HepG2 (cell line): ENCODE measurements at regions not wholly inside any gene's neighbourhood (a gene's known extent, or its start where the extent isn't known, plus 50 kb on each side); places are given as distances from the start of the nearest gene placed in this dataset.

Source experiments
- ATAC-seq: fragments of 200-7000 bp; cut with Tn5 transposase; 3 replicates; pipeline ENCODE4 v1.9.1; 2020; ENCODE audit warnings: mild to moderate bottlenecking, moderate library complexity
- BruUV-seq: library from RNA; stranded (reverse); fragments of 400-500 nt; replicated peaks from 2 replicates; lab custom pipeline; 2021; lab: Mats Ljungman, UMichigan
- CTCF ChIA-PET: fragments of 300-600 bp; formaldehyde crosslinking; extraction: SDS; loops from one replicate; lab custom pipeline; 2021; ENCODE audit warnings: low total read pairs, inconsistent platforms, low intra/inter-chr PET ratio; lab: Yijun Ruan, JAX
- POLR2A ChIA-PET: fragments of 350-600 bp; sonication (Branson Sonifier 250); formaldehyde crosslinking; loops from one replicate; lab custom pipeline; 2020; ENCODE audit warnings: antibody characterized with exemption, inconsistent platforms; lab: Yijun Ruan, JAX
- DNase-seq: peaks from one replicate; pipeline ENCODE4 v3.0.0-alpha.2; 2015; ENCODE audit warnings: low spot score
- FAIRE-seq: peaks from 3 replicates; lab custom pipeline; 2011; peaks lifted over from hg19 to GRCh38; lab: Jason Lieb, UNC
- H2AFZ ChIP-seq: one replicate; pipeline ENCODE4 v1.6.1; 2011; ENCODE audit warnings: low read length, inconsistent platforms
- H3K27ac ChIP-seq: fragments of 300-600 bp; 3 replicates; pipeline ENCODE4 v1.8.0; 2011; ENCODE audit warnings: mixed run types, mild to moderate bottlenecking, mixed read lengths, low read length, inconsistent platforms; ENCODE audit not compliant: insufficient read depth; ENCODE audit errors: extremely low read length
- H3K27me3 ChIP-seq, 2 experiments: fragments of 200-600 bp in 1 of 2; 2 replicates in 1 of 2; 3 replicates in 1 of 2; pipeline versions ENCODE4 v1.6.0 to v1.8.0; 2011; ENCODE audit warnings: low read length in 2 of 2, mild to moderate bottlenecking in 2 of 2, moderate library complexity in 2 of 2, inconsistent platforms in 1 of 2; ENCODE audit not compliant: insufficient read depth in 2 of 2, control insufficient read depth in 1 of 2
- H3K36me3 ChIP-seq, 2 experiments: fragments of 200-600 bp in 1 of 2; replicated peaks in 1 of 2; 2 replicates in 1 of 2; 3 replicates in 1 of 2; pipeline versions ENCODE4 v1.5.1 to v1.8.0; 2011; ENCODE audit warnings: low read length in 2 of 2, inconsistent platforms in 1 of 2; ENCODE audit not compliant: insufficient read depth in 2 of 2, control insufficient read depth in 1 of 2
- H3K4me1 ChIP-seq: 2 replicates; pipeline ENCODE4 v1.5.1; 2012; ENCODE audit warnings: low read length, inconsistent platforms; ENCODE audit not compliant: insufficient read depth
- H3K4me2 ChIP-seq: 2 replicates; pipeline ENCODE4 v1.6.0; 2011; ENCODE audit warnings: low read depth, low read length, inconsistent platforms
- H3K4me3 ChIP-seq, 3 experiments: fragments of 200-600 bp in 1 of 3; sonication (generic), shearing (Covaris generic) in 1 of 3; replicated peaks in 1 of 3; 2 replicates each; pipeline ENCODE4 v1.5.1; 2011 to 2016; ENCODE audit warnings: low read length in 3 of 3, inconsistent platforms in 2 of 3, low read depth in 2 of 3, mild to moderate bottlenecking in 2 of 3, control low read depth in 1 of 3, mixed read lengths in 1 of 3; ENCODE audit not compliant: insufficient read depth in 1 of 3
- H3K79me2 ChIP-seq: one replicate; pipeline ENCODE4 v1.6.1; 2011; ENCODE audit warnings: low read length, inconsistent platforms; ENCODE audit not compliant: insufficient read depth
- H3K9ac ChIP-seq: 2 replicates; pipeline ENCODE4 v1.6.0; 2011; ENCODE audit warnings: mild to moderate bottlenecking, low read depth, low read length, inconsistent platforms; ENCODE audit not compliant: insufficient read depth
- H3K9me3 ChIP-seq: 2 replicates; pipeline ENCODE4 v1.5.1; 2012; ENCODE audit warnings: mild to moderate bottlenecking, low read length
- H4K20me1 ChIP-seq: 2 replicates; pipeline ENCODE4 v1.6.0; 2011; ENCODE audit warnings: inconsistent platforms, mild to moderate bottlenecking, low read length, moderate library complexity; ENCODE audit not compliant: insufficient read depth
- GFI1 ChIP-seq: sonication (generic); formaldehyde crosslinking; IDR thresholded peaks from 2 replicates; pipeline ENCODE4 v1.5.0; 2020; ENCODE audit warnings: missing genetic modification reagents, mild to moderate bottlenecking, borderline replicate concordance
- MAF1 ChIP-seq: sonication (generic); formaldehyde crosslinking; IDR thresholded peaks from 2 replicates; pipeline ENCODE4 v1.5.0; 2020; ENCODE audit warnings: missing genetic modification reagents, borderline replicate concordance
- MYNN ChIP-seq: sonication (generic); formaldehyde crosslinking; IDR thresholded peaks from 2 replicates; pipeline ENCODE4 v1.4.0; 2020; ENCODE audit warnings: mild to moderate bottlenecking, low read depth, missing genetic modification reagents
- PCBP2 ChIP-seq: fragments of 200-400 bp; formaldehyde crosslinking; optimal IDR thresholded peaks from 2 replicates; pipeline ENCODE3; 2018; ENCODE audit warnings: low read length, low read depth; ENCODE audit not compliant: poor library complexity, severe bottlenecking
- PRPF4 ChIP-seq: fragments of 200-400 bp; formaldehyde crosslinking; IDR thresholded peaks from 2 replicates; pipeline ENCODE4 v1.6.1; 2016; ENCODE audit warnings: low read length, low read depth; ENCODE audit not compliant: poor library complexity, severe bottlenecking
- SATB2 ChIP-seq: sonication (generic); formaldehyde crosslinking; IDR thresholded peaks from 2 replicates; pipeline ENCODE4 v1.5.0; 2020; ENCODE audit warnings: missing genetic modification reagents
- SMAD9 ChIP-seq: sonication (generic); formaldehyde crosslinking; IDR thresholded peaks from 2 replicates; pipeline ENCODE4 v1.5.1; 2020; ENCODE audit warnings: mild to moderate bottlenecking, missing genetic modification reagents
- SSRP1 ChIP-seq: IDR thresholded peaks from 2 replicates; pipeline ENCODE4 v1.6.1; 2016; ENCODE audit warnings: control low read depth
- ZC3H13 ChIP-seq: sonication (generic); formaldehyde crosslinking; IDR thresholded peaks from 2 replicates; pipeline ENCODE4 v1.8.1; 2023; ENCODE audit warnings: mild to moderate bottlenecking, missing genetic modification reagents, moderate library complexity
- ZNF136 ChIP-seq: sonication (generic); formaldehyde crosslinking; IDR thresholded peaks from 2 replicates; pipeline ENCODE4 v1.8.1; 2022; ENCODE audit warnings: low read depth, mild to moderate bottlenecking, moderate library complexity, missing genetic modification reagents
- ZNF432 ChIP-seq: sonication (generic); formaldehyde crosslinking; IDR thresholded peaks from 2 replicates; pipeline ENCODE4 v1.5.0; 2020; ENCODE audit warnings: missing genetic modification reagents, mild to moderate bottlenecking, borderline replicate concordance
- ZNF577 ChIP-seq: sonication (generic); formaldehyde crosslinking; IDR thresholded peaks from 2 replicates; pipeline ENCODE4 v1.4.0; 2020; ENCODE audit warnings: mild to moderate bottlenecking, low read depth, missing genetic modification reagents, borderline replicate concordance
- ZNF646 ChIP-seq: sonication (generic); formaldehyde crosslinking; IDR thresholded peaks from 2 replicates; pipeline ENCODE4 v1.9.0; 2021; ENCODE audit warnings: mild to moderate bottlenecking, missing genetic modification reagents
- ZNF792 ChIP-seq: IDR thresholded peaks from 2 replicates; pipeline ENCODE4 v1.6.1; 2016
- ZSCAN30 ChIP-seq: sonication (generic); formaldehyde crosslinking; IDR thresholded peaks from 2 replicates; pipeline ENCODE4 v1.5.0; 2020; ENCODE audit warnings: mild to moderate bottlenecking, missing genetic modification reagents
- WGBS: methylation state at CpG from one replicate; pipeline ENCODE4 v1.1.6; 2017; ENCODE audit warnings: low lambda C conversion rate; 5-methylcytosine and 5-hydroxymethylcytosine counted together
- in situ Hi-C: cut with HindIII; loops from 2 replicates; pipeline ENCODE4 v1.10.0; 2017; ENCODE audit warnings: low pct_unique_long_range_greater_than_20kb; ENCODE audit not compliant: extremely low pct_ligation_motif_present
- intact Hi-C: fragments of 100-400 bp; cut with micrococcal nuclease; formaldehyde crosslinking; loops from one replicate; pipeline ENCODE4 v1.10.0; 2022; ENCODE audit not compliant: unreplicated experiment

- Histone ChIP-seq H3K27ac (no peak overlapping the region), H3K4me3 (no peak overlapping the region), H3K9me3 (no peaks in the 10 kb centered on the region), H3K4me2 (no peak overlapping the region), H4K20me1 (no peaks in the 10 kb centered on the region), H3K79me2 (no peaks in the 10 kb centered on the region), H3K9ac (no peak overlapping the region), H3K27me3 (no peaks in the 10 kb centered on the region), H3K4me1 (no peaks in the 10 kb centered on the region), H2AFZ (no peak overlapping the region), H3K36me3 (no peaks in the 10 kb centered on the region)
- CTCF ChIA-PET: no interaction called here
- intact Hi-C loops (no loop called here), in situ Hi-C loops (no loop called here)
- FAIRE-seq: no peak
- 32% methylated on average over 6 of the region's 6 CpGs for WGBS
- no peak for DNase-seq
- POLR2A ChIA-PET: no interaction called here
- no TSS peak for BruUV-seq
- no peak for ATAC-seq
- TF ChIP-seq MYNN (CRISPR knock-in tag) (no peak), PCBP2 (no peak), GFI1 (CRISPR knock-in tag) (no peak), ZNF432 (CRISPR knock-in tag) (no peak), ZNF792 (no peak), ZC3H13 (CRISPR knock-in tag) (no peak), SMAD9 (CRISPR knock-in tag) (no peak), ZSCAN30 (no peak), ZNF646 (no peak), ZNF136 (no peak), PRPF4 (no peak), MAF1 (CRISPR knock-in tag) (no peak), SATB2 (CRISPR knock-in tag) (no peak), SSRP1 (CRISPR knock-in tag) (no peak), ZNF577 (CRISPR knock-in tag) (no peak)
- TF ChIP-seq, all 625 proteins: peak for 0
Measured at GRCh38 chr4:15213302-15213970, 211.2 kb downstream of the CPEB2 start.
